ENCODE measurements at regions not wholly inside any gene's neighbourhood (a gene's known extent, or its start where the extent isn't known, plus 50 kb on each side); places are given as distances from the start of the nearest gene placed in this dataset.

DNA sequence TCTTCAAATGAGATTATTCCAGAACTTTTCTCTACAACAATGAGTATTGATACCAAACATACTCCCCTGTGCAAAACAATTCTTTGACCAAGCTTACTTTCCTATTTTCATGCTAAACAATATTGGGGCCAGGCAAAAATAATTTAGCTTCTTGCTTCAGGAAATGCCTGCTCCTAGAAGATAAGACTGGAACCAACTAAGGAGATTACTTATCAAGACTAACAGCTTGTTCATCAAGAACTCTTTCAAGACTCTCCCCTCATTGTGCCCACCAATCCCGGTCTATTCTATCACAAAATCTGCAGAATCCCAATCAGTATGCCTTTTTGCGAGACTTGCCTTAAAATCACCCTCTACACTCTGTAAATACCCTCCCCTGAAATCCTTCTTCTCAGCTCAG, 536.6 kb downstream of the RWDD3 start:
- TF ChIP-seq, protein P1, sequence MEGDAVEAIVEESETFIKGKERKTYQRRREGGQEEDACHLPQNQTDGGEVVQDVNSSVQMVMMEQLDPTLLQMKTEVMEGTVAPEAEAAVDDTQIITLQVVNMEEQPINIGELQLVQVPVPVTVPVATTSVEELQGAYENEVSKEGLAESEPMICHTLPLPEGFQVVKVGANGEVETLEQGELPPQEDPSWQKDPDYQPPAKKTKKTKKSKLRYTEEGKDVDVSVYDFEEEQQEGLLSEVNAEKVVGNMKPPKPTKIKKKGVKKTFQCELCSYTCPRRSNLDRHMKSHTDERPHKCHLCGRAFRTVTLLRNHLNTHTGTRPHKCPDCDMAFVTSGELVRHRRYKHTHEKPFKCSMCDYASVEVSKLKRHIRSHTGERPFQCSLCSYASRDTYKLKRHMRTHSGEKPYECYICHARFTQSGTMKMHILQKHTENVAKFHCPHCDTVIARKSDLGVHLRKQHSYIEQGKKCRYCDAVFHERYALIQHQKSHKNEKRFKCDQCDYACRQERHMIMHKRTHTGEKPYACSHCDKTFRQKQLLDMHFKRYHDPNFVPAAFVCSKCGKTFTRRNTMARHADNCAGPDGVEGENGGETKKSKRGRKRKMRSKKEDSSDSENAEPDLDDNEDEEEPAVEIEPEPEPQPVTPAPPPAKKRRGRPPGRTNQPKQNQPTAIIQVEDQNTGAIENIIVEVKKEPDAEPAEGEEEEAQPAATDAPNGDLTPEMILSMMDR (IDR thresholded peaks at IDR 0.05), result no peak
- no peak for TF ChIP-seq POLR2A (IDR thresholded peaks at IDR 0.05)
